ENCODE measurements at regions not wholly inside any gene's neighbourhood (a gene's known extent, or its start where the extent isn't known, plus 50 kb on each side); places are given as distances from the start of the nearest gene placed in this dataset.

- no peaks in the 10 kb centered on the region for H3K36me3 ChIP-seq (ENCODE audit: low read depth)
- H3K27ac ChIP-seq (ENCODE audit: poor library complexity, severe bottlenecking) = no peak overlapping the region
- no peak for DNase-seq (ENCODE audit: low spot score)
- no peak for ATAC-seq (ENCODE audit: low read depth)
- H3K27me3 ChIP-seq (ENCODE audit: insufficient read depth, poor library complexity, severe bottlenecking) = no peaks in the 10 kb centered on the region
- no peaks in the 10 kb centered on the region for H3K4me1 ChIP-seq (ENCODE audit: insufficient read depth, poor library complexity, severe bottlenecking)
- TF ChIP-seq, protein P1, sequence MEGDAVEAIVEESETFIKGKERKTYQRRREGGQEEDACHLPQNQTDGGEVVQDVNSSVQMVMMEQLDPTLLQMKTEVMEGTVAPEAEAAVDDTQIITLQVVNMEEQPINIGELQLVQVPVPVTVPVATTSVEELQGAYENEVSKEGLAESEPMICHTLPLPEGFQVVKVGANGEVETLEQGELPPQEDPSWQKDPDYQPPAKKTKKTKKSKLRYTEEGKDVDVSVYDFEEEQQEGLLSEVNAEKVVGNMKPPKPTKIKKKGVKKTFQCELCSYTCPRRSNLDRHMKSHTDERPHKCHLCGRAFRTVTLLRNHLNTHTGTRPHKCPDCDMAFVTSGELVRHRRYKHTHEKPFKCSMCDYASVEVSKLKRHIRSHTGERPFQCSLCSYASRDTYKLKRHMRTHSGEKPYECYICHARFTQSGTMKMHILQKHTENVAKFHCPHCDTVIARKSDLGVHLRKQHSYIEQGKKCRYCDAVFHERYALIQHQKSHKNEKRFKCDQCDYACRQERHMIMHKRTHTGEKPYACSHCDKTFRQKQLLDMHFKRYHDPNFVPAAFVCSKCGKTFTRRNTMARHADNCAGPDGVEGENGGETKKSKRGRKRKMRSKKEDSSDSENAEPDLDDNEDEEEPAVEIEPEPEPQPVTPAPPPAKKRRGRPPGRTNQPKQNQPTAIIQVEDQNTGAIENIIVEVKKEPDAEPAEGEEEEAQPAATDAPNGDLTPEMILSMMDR (IDR thresholded peaks at IDR 0.05; ENCODE audit: poor library complexity, severe bottlenecking) = no peak
- H3K9me3 ChIP-seq (ENCODE audit: severe bottlenecking) = no peaks in the 10 kb centered on the region
- H3K4me3 ChIP-seq (ENCODE audit: severe bottlenecking) = no peak overlapping the region
These were observed 89.5 kb upstream of the PLXNA2 start for GRCh38 chr1:208333676-208334075.

GRCh38 chr1:208335371-208336136 is 91.4 kb upstream of the PLXNA2 start:
- Histone ChIP-seq H3K27ac (ENCODE audit: poor library complexity, severe bottlenecking) (no peak overlapping the region), H3K4me3 (ENCODE audit: severe bottlenecking) (no peak overlapping the region), H3K27me3 (ENCODE audit: insufficient read depth, poor library complexity, severe bottlenecking) (no peaks in the 10 kb centered on the region), H3K9me3 (ENCODE audit: severe bottlenecking) (no peaks in the 10 kb centered on the region), H3K36me3 (ENCODE audit: low read depth) (no peaks in the 10 kb centered on the region), H3K4me1 (ENCODE audit: insufficient read depth, poor library complexity, severe bottlenecking) (no peaks in the 10 kb centered on the region)
- no peak for ATAC-seq (ENCODE audit: low read depth)
- DNase-seq (ENCODE audit: low spot score) = no peak
- TF ChIP-seq, protein P1 (IDR thresholded peaks at IDR 0.05; ENCODE audit: poor library complexity, severe bottlenecking) = no peak

GRCh38 chr1:208336137-208336518 is 91.9 kb upstream of the PLXNA2 start:
- no peaks in the 10 kb centered on the region for H3K27me3 ChIP-seq (ENCODE audit: insufficient read depth, poor library complexity, severe bottlenecking)
- no peak overlapping the region for H3K27ac ChIP-seq (ENCODE audit: poor library complexity, severe bottlenecking)
- no peak for ATAC-seq (ENCODE audit: low read depth)
- no peaks in the 10 kb centered on the region for H3K9me3 ChIP-seq (ENCODE audit: severe bottlenecking)
- no peak overlapping the region for H3K4me3 ChIP-seq (ENCODE audit: severe bottlenecking)
- H3K4me1 ChIP-seq (ENCODE audit: insufficient read depth, poor library complexity, severe bottlenecking) = no peaks in the 10 kb centered on the region
- DNase-seq (ENCODE audit: low spot score) = no peak
- TF ChIP-seq, protein P1 (IDR thresholded peaks at IDR 0.05; ENCODE audit: poor library complexity, severe bottlenecking) = no peak
- no peaks in the 10 kb centered on the region for H3K36me3 ChIP-seq (ENCODE audit: low read depth)

DNA sequence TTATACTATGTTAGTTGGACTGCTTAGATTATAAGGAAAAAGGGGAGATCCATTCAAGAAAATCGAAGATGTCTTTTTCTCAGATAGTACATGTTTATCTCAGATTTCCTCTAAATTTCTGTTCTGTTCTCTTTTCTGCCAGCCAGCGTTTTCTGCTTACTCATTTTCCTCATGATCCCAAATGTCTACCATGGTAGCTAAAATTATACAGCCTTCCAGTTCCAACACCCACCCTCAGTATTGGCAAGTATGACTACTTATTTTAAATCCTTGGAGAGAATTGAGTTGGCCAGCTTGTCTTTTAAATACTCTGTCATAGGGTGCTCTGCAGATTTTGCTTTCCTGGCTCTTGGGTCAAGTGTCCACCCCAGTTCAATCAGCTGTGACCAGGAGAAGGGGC is 95.7 kb upstream of the PLXNA2 start:
- Histone ChIP-seq H3K27ac (ENCODE audit: poor library complexity, severe bottlenecking) (no peak overlapping the region), H3K4me3 (ENCODE audit: severe bottlenecking) (no peak overlapping the region), H3K36me3 (ENCODE audit: low read depth) (no peaks in the 10 kb centered on the region), H3K9me3 (ENCODE audit: severe bottlenecking) (no peaks in the 10 kb centered on the region), H3K27me3 (ENCODE audit: insufficient read depth, poor library complexity, severe bottlenecking) (no peaks in the 10 kb centered on the region), H3K4me1 (ENCODE audit: insufficient read depth, poor library complexity, severe bottlenecking) (no peaks in the 10 kb centered on the region)
- TF ChIP-seq, protein P1 (IDR thresholded peaks at IDR 0.05; ENCODE audit: poor library complexity, severe bottlenecking) = no peak
- no peak for DNase-seq (ENCODE audit: low spot score)
- ATAC-seq (ENCODE audit: low read depth) = no peak

DNA sequence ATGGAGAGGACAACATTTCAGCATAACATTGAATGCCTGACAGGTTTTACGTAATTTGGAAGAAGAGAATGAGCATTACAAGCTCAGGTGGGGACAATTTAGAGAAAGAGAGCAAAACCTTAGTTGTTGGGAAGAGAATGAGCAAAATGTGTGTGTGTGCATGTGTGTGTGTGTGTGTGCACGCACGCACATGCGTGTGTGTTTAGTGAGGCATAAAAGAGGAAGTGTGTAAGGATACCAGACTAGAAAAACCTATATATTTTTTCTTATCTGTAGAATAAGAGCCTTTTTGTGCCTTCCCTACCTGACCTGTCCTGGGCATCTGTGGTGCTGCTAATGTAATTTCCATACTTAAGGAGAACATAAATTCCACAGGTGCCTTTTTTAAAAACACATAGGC is 99.0 kb upstream of the PLXNA2 start:
- ATAC-seq (ENCODE audit: low read depth) = no peak
- TF ChIP-seq, protein P1 (IDR thresholded peaks at IDR 0.05; ENCODE audit: poor library complexity, severe bottlenecking) = no peak
- H3K4me3 ChIP-seq (ENCODE audit: severe bottlenecking) = no peak overlapping the region
- H3K27ac ChIP-seq (ENCODE audit: poor library complexity, severe bottlenecking) = no peak overlapping the region
- no peaks in the 10 kb centered on the region for H3K9me3 ChIP-seq (ENCODE audit: severe bottlenecking)
- no peak for DNase-seq (ENCODE audit: low spot score)
- no peaks in the 10 kb centered on the region for H3K4me1 ChIP-seq (ENCODE audit: insufficient read depth, poor library complexity, severe bottlenecking)
- no peaks in the 10 kb centered on the region for H3K36me3 ChIP-seq (ENCODE audit: low read depth)
- no peaks in the 10 kb centered on the region for H3K27me3 ChIP-seq (ENCODE audit: insufficient read depth, poor library complexity, severe bottlenecking)

All from RWPE2 (cell line).